ENCODE measurements at regions not wholly inside any gene's neighbourhood (a gene's known extent, or its start where the extent isn't known, plus 50 kb on each side); places are given as distances from the start of the nearest gene placed in this dataset.

- no peak for DNase-seq (ENCODE audit: low read depth)
Measured at GRCh38 chr5:96340357-96340756, 92.7 kb downstream of the PCSK1 start.

GRCh38 chr5:96339862-96340261 is 93.2 kb downstream of the PCSK1 start:
- DNase-seq (ENCODE audit: low read depth): no peak

- no peak for DNase-seq (ENCODE audit: low read depth)
Measured at GRCh38 chr5:96338624-96339415, 94.2 kb downstream of the PCSK1 start.

GRCh38 chr5:96338091-96338490 is 95.0 kb downstream of the PCSK1 start:
- DNase-seq (ENCODE audit: low read depth): no peak

GRCh38 chr5:96337048-96337781 is 95.8 kb downstream of the PCSK1 start:
- DNase-seq (ENCODE audit: low read depth): no peak

- DNase-seq (ENCODE audit: low read depth): peak; percentile 72
Measured at GRCh38 chr5:96336351-96336985, 96.6 kb downstream of the PCSK1 start.

- no peak for DNase-seq (ENCODE audit: low read depth)
Measured at GRCh38 chr5:96335873-96336272, 97.2 kb downstream of the PCSK1 start.

- no peak for DNase-seq (ENCODE audit: low read depth)
Measured at GRCh38 chr5:96333391-96333790, 99.7 kb downstream of the PCSK1 start.

- no peak for DNase-seq (ENCODE audit: low read depth)
Measured at GRCh38 chr5:96332535-96333366, 100.3 kb downstream of the PCSK1 start.

GRCh38 chr5:96331681-96332361 is 101.2 kb downstream of the PCSK1 start:
- no peak for DNase-seq (ENCODE audit: low read depth)

- DNase-seq (ENCODE audit: low read depth): no peak
Measured at GRCh38 chr5:96331210-96331609, 101.8 kb downstream of the PCSK1 start.

GRCh38 chr5:96330530-96331140 is 102.4 kb downstream of the PCSK1 start:
- DNase-seq (ENCODE audit: low read depth): no peak

- DNase-seq (ENCODE audit: low read depth): no peak
Measured at GRCh38 chr5:96329886-96330529, 103.0 kb downstream of the PCSK1 start.

- DNase-seq (ENCODE audit: low read depth): no peak
Measured at GRCh38 chr5:96329289-96329688, 103.8 kb downstream of the PCSK1 start.

GRCh38 chr5:96327722-96328121 is 105.3 kb downstream of the PCSK1 start:
- no peak for DNase-seq (ENCODE audit: low read depth)

- DNase-seq (ENCODE audit: low read depth): no peak
Measured at GRCh38 chr5:96326902-96327301, 106.1 kb downstream of the PCSK1 start.

GRCh38 chr5:96324708-96325107 is 108.3 kb downstream of the PCSK1 start:
- peak; percentile 91 for DNase-seq (ENCODE audit: low read depth)

GRCh38 chr5:96322865-96323264 is 110.2 kb downstream of the PCSK1 start:
- DNase-seq (ENCODE audit: low read depth): no peak

- DNase-seq (ENCODE audit: low read depth): no peak
Measured at GRCh38 chr5:96322217-96322616, 110.8 kb downstream of the PCSK1 start.

- DNase-seq (ENCODE audit: low read depth): no peak
Measured at GRCh38 chr5:96321345-96321744, 111.7 kb downstream of the PCSK1 start.

- no peak for DNase-seq (ENCODE audit: low read depth)
Measured at GRCh38 chr5:96320797-96321196, 112.3 kb downstream of the PCSK1 start.
